ENCODE measurements at regions not wholly inside any gene's neighbourhood (a gene's known extent, or its start where the extent isn't known, plus 50 kb on each side); places are given as distances from the start of the nearest gene placed in this dataset.

DNA sequence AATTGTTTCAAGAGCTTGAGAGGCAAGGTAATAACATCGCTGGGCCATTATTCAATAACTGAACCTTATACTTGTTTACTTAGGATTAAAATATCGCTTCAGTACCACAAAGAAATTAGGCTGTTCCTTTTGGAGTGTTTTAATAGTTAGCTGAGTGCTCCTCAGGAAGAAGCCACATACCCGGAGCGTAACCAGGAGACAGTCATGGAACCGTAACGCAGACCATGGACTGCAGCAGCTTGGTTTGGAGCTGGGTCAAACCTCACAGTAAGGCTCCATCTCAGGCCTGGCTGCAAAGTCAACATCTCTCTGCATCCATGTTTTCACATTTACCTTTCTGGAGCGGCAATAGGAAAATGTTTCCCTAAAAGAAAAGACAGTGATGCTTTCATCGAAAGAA is 599.0 kb downstream of the TNS3 start:
- H3K27ac ChIP-seq (ENCODE audit: low read depth) = no peak overlapping the region
- Mint-ChIP-seq H3K27ac (no peak overlapping the region), H3K36me3 (ENCODE audit: low read depth) (no peaks in the 10 kb centered on the region), H3K4me3 (no peak overlapping the region), H3K9me3 (no peaks in the 10 kb centered on the region), H3K27me3 (ENCODE audit: insufficient read depth, low read depth, poor library complexity) (no peaks in the 10 kb centered on the region), H3K4me1 (no peaks in the 10 kb centered on the region)
- H3K9me2 ChIP-seq (ENCODE audit: insufficient read depth) = 0 out of 2 replicates have a peak, but pooled peaks cover 5% of the 10 kb centered on the region
- H3K79me2 ChIP-seq (replicated peaks; ENCODE audit: insufficient read depth) = no peaks in the 10 kb centered on the region
- no peaks in the 10 kb centered on the region for H3F3A ChIP-seq (replicated peaks; ENCODE audit: low read depth)
- TF ChIP-seq ZNF331 (CRISPR knock-in tag; IDR thresholded peaks at IDR 0.05; ENCODE audit: low read depth) (no peak), STAT1 (IDR thresholded peaks at IDR 0.05; ENCODE audit: unreplicated experiment) (no peak), CREB1 (CRISPR knock-in tag; IDR thresholded peaks at IDR 0.05; ENCODE audit: low read depth) (no peak), NANOG (IDR thresholded peaks at IDR 0.05; ENCODE audit: borderline replicate concordance) (no peak), JUNB (IDR thresholded peaks at IDR 0.05; ENCODE audit: unreplicated experiment) (no peak), EZH2 (IDR thresholded peaks at IDR 0.05; ENCODE audit: low read depth, unreplicated experiment) (no peak), ZNF114 (CRISPR knock-in tag; IDR thresholded peaks at IDR 0.05) (no peak), EZH2phosphoT487 (IDR thresholded peaks at IDR 0.05; ENCODE audit: unreplicated experiment) (no peak), POLR2AphosphoS5 (IDR thresholded peaks at IDR 0.05; ENCODE audit: low read depth) (no peak)
- TF ChIP-seq, protein P1, sequence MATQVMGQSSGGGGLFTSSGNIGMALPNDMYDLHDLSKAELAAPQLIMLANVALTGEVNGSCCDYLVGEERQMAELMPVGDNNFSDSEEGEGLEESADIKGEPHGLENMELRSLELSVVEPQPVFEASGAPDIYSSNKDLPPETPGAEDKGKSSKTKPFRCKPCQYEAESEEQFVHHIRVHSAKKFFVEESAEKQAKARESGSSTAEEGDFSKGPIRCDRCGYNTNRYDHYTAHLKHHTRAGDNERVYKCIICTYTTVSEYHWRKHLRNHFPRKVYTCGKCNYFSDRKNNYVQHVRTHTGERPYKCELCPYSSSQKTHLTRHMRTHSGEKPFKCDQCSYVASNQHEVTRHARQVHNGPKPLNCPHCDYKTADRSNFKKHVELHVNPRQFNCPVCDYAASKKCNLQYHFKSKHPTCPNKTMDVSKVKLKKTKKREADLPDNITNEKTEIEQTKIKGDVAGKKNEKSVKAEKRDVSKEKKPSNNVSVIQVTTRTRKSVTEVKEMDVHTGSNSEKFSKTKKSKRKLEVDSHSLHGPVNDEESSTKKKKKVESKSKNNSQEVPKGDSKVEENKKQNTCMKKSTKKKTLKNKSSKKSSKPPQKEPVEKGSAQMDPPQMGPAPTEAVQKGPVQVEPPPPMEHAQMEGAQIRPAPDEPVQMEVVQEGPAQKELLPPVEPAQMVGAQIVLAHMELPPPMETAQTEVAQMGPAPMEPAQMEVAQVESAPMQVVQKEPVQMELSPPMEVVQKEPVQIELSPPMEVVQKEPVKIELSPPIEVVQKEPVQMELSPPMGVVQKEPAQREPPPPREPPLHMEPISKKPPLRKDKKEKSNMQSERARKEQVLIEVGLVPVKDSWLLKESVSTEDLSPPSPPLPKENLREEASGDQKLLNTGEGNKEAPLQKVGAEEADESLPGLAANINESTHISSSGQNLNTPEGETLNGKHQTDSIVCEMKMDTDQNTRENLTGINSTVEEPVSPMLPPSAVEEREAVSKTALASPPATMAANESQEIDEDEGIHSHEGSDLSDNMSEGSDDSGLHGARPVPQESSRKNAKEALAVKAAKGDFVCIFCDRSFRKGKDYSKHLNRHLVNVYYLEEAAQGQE (IDR thresholded peaks at IDR 0.05; ENCODE audit: unreplicated experiment) = no peak
- TF ChIP-seq, protein P2, sequence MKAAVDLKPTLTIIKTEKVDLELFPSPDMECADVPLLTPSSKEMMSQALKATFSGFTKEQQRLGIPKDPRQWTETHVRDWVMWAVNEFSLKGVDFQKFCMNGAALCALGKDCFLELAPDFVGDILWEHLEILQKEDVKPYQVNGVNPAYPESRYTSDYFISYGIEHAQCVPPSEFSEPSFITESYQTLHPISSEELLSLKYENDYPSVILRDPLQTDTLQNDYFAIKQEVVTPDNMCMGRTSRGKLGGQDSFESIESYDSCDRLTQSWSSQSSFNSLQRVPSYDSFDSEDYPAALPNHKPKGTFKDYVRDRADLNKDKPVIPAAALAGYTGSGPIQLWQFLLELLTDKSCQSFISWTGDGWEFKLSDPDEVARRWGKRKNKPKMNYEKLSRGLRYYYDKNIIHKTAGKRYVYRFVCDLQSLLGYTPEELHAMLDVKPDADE (IDR thresholded peaks at IDR 0.05) = no peak
- TF ChIP-seq, protein P3, sequence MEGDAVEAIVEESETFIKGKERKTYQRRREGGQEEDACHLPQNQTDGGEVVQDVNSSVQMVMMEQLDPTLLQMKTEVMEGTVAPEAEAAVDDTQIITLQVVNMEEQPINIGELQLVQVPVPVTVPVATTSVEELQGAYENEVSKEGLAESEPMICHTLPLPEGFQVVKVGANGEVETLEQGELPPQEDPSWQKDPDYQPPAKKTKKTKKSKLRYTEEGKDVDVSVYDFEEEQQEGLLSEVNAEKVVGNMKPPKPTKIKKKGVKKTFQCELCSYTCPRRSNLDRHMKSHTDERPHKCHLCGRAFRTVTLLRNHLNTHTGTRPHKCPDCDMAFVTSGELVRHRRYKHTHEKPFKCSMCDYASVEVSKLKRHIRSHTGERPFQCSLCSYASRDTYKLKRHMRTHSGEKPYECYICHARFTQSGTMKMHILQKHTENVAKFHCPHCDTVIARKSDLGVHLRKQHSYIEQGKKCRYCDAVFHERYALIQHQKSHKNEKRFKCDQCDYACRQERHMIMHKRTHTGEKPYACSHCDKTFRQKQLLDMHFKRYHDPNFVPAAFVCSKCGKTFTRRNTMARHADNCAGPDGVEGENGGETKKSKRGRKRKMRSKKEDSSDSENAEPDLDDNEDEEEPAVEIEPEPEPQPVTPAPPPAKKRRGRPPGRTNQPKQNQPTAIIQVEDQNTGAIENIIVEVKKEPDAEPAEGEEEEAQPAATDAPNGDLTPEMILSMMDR (conservative IDR thresholded peaks at IDR 0.05; ENCODE audit: low read depth in 2 of 2) = no peak
- TF ChIP-seq, protein P4, sequence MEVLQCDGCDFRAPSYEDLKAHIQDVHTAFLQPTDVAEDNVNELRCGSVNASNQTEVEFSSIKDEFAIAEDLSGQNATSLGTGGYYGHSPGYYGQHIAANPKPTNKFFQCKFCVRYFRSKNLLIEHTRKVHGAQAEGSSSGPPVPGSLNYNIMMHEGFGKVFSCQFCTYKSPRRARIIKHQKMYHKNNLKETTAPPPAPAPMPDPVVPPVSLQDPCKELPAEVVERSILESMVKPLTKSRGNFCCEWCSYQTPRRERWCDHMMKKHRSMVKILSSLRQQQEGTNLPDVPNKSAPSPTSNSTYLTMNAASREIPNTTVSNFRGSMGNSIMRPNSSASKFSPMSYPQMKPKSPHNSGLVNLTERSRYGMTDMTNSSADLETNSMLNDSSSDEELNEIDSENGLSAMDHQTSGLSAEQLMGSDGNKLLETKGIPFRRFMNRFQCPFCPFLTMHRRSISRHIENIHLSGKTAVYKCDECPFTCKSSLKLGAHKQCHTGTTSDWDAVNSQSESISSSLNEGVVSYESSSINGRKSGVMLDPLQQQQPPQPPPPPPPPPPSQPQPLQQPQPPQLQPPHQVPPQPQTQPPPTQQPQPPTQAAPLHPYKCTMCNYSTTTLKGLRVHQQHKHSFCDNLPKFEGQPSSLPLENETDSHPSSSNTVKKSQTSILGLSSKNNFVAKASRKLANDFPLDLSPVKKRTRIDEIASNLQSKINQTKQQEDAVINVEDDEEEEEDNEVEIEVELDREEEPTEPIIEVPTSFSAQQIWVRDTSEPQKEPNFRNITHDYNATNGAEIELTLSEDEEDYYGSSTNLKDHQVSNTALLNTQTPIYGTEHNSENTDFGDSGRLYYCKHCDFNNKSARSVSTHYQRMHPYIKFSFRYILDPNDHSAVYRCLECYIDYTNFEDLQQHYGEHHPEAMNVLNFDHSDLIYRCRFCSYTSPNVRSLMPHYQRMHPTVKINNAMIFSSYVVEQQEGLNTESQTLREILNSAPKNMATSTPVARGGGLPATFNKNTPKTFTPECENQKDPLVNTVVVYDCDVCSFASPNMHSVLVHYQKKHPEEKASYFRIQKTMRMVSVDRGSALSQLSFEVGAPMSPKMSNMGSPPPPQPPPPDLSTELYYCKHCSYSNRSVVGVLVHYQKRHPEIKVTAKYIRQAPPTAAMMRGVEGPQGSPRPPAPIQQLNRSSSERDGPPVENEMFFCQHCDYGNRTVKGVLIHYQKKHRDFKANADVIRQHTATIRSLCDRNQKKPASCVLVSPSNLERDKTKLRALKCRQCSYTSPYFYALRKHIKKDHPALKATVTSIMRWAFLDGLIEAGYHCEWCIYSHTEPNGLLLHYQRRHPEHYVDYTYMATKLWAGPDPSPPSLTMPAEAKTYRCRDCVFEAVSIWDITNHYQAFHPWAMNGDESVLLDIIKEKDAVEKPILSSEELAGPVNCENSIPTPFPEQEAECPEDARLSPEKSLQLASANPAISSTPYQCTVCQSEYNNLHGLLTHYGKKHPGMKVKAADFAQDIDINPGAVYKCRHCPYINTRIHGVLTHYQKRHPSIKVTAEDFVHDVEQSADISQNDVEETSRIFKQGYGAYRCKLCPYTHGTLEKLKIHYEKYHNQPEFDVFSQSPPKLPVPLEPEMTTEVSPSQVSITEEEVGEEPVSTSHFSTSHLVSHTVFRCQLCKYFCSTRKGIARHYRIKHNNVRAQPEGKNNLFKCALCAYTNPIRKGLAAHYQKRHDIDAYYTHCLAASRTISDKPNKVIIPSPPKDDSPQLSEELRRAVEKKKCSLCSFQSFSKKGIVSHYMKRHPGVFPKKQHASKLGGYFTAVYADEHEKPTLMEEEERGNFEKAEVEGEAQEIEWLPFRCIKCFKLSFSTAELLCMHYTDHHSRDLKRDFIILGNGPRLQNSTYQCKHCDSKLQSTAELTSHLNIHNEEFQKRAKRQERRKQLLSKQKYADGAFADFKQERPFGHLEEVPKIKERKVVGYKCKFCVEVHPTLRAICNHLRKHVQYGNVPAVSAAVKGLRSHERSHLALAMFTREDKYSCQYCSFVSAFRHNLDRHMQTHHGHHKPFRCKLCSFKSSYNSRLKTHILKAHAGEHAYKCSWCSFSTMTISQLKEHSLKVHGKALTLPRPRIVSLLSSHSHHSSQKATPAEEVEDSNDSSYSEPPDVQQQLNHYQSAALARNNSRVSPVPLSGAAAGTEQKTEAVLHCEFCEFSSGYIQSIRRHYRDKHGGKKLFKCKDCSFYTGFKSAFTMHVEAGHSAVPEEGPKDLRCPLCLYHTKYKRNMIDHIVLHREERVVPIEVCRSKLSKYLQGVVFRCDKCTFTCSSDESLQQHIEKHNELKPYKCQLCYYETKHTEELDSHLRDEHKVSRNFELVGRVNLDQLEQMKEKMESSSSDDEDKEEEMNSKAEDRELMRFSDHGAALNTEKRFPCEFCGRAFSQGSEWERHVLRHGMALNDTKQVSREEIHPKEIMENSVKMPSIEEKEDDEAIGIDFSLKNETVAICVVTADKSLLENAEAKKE (CRISPR knock-in tag; IDR thresholded peaks at IDR 0.05) = no peak
- no peaks in the 10 kb centered on the region; the same call in 1 of the 2 replicates for H4K20me1 ChIP-seq (replicated peaks; ENCODE audit: insufficient read depth)
- no peaks in the 10 kb centered on the region for H3K36me3 ChIP-seq (ENCODE audit: insufficient read depth)
- H3K4me1 ChIP-seq (ENCODE audit: insufficient read depth) = no peaks in the 10 kb centered on the region
- DNase-seq (ENCODE audit: low spot score) (no peak), ATAC-seq (no peak)
- no peak overlapping the region for H3K4me3 ChIP-seq
- no peaks in the 10 kb centered on the region for H3K27me3 ChIP-seq (ENCODE audit: insufficient read depth)
- no peak overlapping the region for H2AFZ ChIP-seq
- H3K4me2 ChIP-seq = no peak overlapping the region
